ENCODE measurements at regions not wholly inside any gene's neighbourhood (a gene's known extent, or its start where the extent isn't known, plus 50 kb on each side); places are given as distances from the start of the nearest gene placed in this dataset.

DNA sequence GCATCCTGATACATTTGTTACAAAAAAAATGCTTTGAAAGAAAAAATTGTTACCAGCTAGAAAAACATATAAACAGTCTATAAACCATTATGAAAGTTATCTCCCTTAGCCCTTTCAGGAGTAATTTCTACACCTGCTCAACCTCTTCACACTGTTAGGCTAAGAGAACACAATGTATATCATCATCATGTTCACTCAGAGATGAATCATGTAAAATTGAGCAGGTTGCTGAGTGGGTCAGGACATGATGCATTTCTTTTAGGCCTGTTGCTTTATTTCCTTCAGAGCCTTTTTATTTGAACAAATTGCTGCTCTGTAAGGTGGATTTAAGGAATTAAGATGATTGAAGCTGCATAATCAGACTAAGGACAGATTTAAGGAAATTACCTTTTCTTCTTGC is 531.3 kb upstream of the MAN1A1 start:
- no peak overlapping the region for H2AFZ ChIP-seq (ENCODE audit: low read depth)
- H3K36me3 ChIP-seq (ENCODE audit: insufficient read depth): no peaks in the 10 kb centered on the region
- H3K4me1 ChIP-seq (ENCODE audit: low read depth, poor library complexity, severe bottlenecking): no peaks in the 10 kb centered on the region
- no peaks in the 10 kb centered on the region for H3K79me2 ChIP-seq (ENCODE audit: insufficient read depth, low read depth)
- no peak overlapping the region for H3K4me3 ChIP-seq (IDR thresholded peaks at IDR 0.05; ENCODE audit: insufficient read depth, low read depth, low read length)
- no peak overlapping the region for H3K4me2 ChIP-seq
- no peak overlapping the region for H3K9ac ChIP-seq
- no peaks in the 10 kb centered on the region for H3K27me3 ChIP-seq (ENCODE audit: insufficient read depth, low read depth)
- TF ChIP-seq, protein P1, sequence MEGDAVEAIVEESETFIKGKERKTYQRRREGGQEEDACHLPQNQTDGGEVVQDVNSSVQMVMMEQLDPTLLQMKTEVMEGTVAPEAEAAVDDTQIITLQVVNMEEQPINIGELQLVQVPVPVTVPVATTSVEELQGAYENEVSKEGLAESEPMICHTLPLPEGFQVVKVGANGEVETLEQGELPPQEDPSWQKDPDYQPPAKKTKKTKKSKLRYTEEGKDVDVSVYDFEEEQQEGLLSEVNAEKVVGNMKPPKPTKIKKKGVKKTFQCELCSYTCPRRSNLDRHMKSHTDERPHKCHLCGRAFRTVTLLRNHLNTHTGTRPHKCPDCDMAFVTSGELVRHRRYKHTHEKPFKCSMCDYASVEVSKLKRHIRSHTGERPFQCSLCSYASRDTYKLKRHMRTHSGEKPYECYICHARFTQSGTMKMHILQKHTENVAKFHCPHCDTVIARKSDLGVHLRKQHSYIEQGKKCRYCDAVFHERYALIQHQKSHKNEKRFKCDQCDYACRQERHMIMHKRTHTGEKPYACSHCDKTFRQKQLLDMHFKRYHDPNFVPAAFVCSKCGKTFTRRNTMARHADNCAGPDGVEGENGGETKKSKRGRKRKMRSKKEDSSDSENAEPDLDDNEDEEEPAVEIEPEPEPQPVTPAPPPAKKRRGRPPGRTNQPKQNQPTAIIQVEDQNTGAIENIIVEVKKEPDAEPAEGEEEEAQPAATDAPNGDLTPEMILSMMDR (conservative IDR thresholded peaks at IDR 0.05; ENCODE audit: low read depth, low read length): no peak
- no peaks in the 10 kb centered on the region for H4K20me1 ChIP-seq (ENCODE audit: insufficient read depth)
- H3K27ac ChIP-seq: no peak overlapping the region

- Histone ChIP-seq H4K20me1 (ENCODE audit: insufficient read depth) (no peaks in the 10 kb centered on the region), H3K9ac (no peak overlapping the region), H3K36me3 (ENCODE audit: insufficient read depth) (no peaks in the 10 kb centered on the region), H3K27ac (no peak overlapping the region), H3K79me2 (ENCODE audit: insufficient read depth, low read depth) (no peaks in the 10 kb centered on the region), H3K27me3 (ENCODE audit: insufficient read depth, low read depth) (no peaks in the 10 kb centered on the region), H2AFZ (ENCODE audit: low read depth) (no peak overlapping the region), H3K4me1 (ENCODE audit: low read depth, poor library complexity, severe bottlenecking) (no peaks in the 10 kb centered on the region), H3K4me2 (no peak overlapping the region), H3K4me3 (IDR thresholded peaks at IDR 0.05; ENCODE audit: insufficient read depth, low read depth, low read length) (no peak overlapping the region)
- TF ChIP-seq, protein P1 (conservative IDR thresholded peaks at IDR 0.05; ENCODE audit: low read depth, low read length): no peak
Observed at GRCh38 chr6:119879731-119880130, 530.2 kb upstream of the MAN1A1 start.

DNA sequence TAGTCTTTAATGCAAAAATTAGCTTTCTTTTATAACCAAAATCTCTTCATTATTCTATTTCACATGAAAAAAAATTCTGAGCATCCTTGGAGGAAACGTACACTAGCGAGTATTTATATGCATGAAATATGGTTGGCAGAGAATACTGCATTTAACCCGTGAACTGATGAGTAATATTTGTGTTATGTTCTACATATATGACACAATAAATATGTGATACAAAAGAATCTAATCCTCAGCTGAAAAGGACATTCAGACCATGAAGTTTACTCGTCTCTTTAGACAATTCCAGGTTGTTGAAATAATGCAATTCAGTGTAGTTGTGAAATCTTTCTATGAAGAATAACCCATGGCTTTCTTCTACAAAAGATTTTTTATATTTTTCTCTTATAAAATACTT is 524.8 kb upstream of the MAN1A1 start:
- Histone ChIP-seq H3K36me3 (ENCODE audit: insufficient read depth) (no peaks in the 10 kb centered on the region), H3K4me3 (IDR thresholded peaks at IDR 0.05; ENCODE audit: insufficient read depth, low read depth, low read length) (no peak overlapping the region), H2AFZ (ENCODE audit: low read depth) (no peak overlapping the region), H3K4me1 (ENCODE audit: low read depth, poor library complexity, severe bottlenecking) (no peaks in the 10 kb centered on the region), H3K9ac (no peak overlapping the region), H3K79me2 (ENCODE audit: insufficient read depth, low read depth) (no peaks in the 10 kb centered on the region), H3K27me3 (ENCODE audit: insufficient read depth, low read depth) (no peaks in the 10 kb centered on the region), H3K4me2 (no peak overlapping the region), H3K27ac (no peak overlapping the region), H4K20me1 (ENCODE audit: insufficient read depth) (no peaks in the 10 kb centered on the region)
- TF ChIP-seq, protein P1 (conservative IDR thresholded peaks at IDR 0.05; ENCODE audit: low read depth, low read length): no peak

DNA sequence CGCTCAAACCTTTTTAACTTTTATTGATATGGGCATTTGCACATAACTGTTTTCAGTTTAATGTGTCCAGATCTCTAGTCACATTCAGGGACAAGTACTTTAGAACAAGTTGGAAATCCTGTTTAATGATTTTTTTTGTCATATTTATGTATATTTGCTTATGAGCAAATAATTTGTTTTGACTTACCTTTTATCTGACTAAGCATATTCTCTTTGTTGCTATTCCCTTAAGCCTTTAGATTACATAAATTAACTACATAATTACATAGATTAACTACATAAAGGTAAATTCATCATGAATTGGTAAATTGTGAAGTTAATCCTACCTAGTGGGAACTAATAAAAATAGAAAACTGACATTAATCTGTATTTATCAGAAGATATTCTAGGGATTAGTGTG is 523.5 kb upstream of the MAN1A1 start:
- no peak overlapping the region for H2AFZ ChIP-seq (ENCODE audit: low read depth)
- H3K4me1 ChIP-seq (ENCODE audit: low read depth, poor library complexity, severe bottlenecking): no peaks in the 10 kb centered on the region
- H3K4me2 ChIP-seq: no peak overlapping the region
- H4K20me1 ChIP-seq (ENCODE audit: insufficient read depth): no peaks in the 10 kb centered on the region
- TF ChIP-seq, protein P1 (conservative IDR thresholded peaks at IDR 0.05; ENCODE audit: low read depth, low read length): no peak
- H3K4me3 ChIP-seq (IDR thresholded peaks at IDR 0.05; ENCODE audit: insufficient read depth, low read depth, low read length): no peak overlapping the region
- no peaks in the 10 kb centered on the region for H3K27me3 ChIP-seq (ENCODE audit: insufficient read depth, low read depth)
- H3K27ac ChIP-seq: no peak overlapping the region
- no peaks in the 10 kb centered on the region for H3K79me2 ChIP-seq (ENCODE audit: insufficient read depth, low read depth)
- no peaks in the 10 kb centered on the region for H3K36me3 ChIP-seq (ENCODE audit: insufficient read depth)
- no peak overlapping the region for H3K9ac ChIP-seq

- TF ChIP-seq, protein P1 (conservative IDR thresholded peaks at IDR 0.05; ENCODE audit: low read depth, low read length): no peak
- H3K27ac ChIP-seq: no peak overlapping the region
- H3K4me3 ChIP-seq (IDR thresholded peaks at IDR 0.05; ENCODE audit: insufficient read depth, low read depth, low read length): no peak overlapping the region
- no peaks in the 10 kb centered on the region for H3K27me3 ChIP-seq (ENCODE audit: insufficient read depth, low read depth)
- no peak overlapping the region for H3K9ac ChIP-seq
- no peaks in the 10 kb centered on the region for H4K20me1 ChIP-seq (ENCODE audit: insufficient read depth)
- H3K36me3 ChIP-seq (ENCODE audit: insufficient read depth): no peaks in the 10 kb centered on the region
- no peak overlapping the region for H2AFZ ChIP-seq (ENCODE audit: low read depth)
- H3K4me2 ChIP-seq: no peak overlapping the region
- H3K4me1 ChIP-seq (ENCODE audit: low read depth, poor library complexity, severe bottlenecking): no peaks in the 10 kb centered on the region
- no peaks in the 10 kb centered on the region for H3K79me2 ChIP-seq (ENCODE audit: insufficient read depth, low read depth)
Observed at GRCh38 chr6:119871520-119871919, 522.0 kb upstream of the MAN1A1 start.

Data from KMS-11 (cell line).